Gastroesophageal sphincter (tissue), 4 donors: ENCODE measurements at regions not wholly inside any gene's neighbourhood (a gene's known extent, or its start where the extent isn't known, plus 50 kb on each side); places are given as distances from the start of the nearest gene placed in this dataset.

Source experiments
- ATAC-seq: fragments of 150-250 bp; one replicate; pipeline ENCODE4 v1.9.1; 2016; ENCODE audit warnings: mild to moderate bottlenecking, moderate library complexity
- H3K27ac ChIP-seq, 4 donors: fragments of 200-600 bp; sonication (generic) in 3 of 4; 1 replicate in 3 of 4; 2 replicates in 1 of 4; pipeline ENCODE4 v1.5.1; 2016 to 2019
- H3K27me3 ChIP-seq: fragments of 200-600 bp; sonication (generic); one replicate; pipeline ENCODE4 v1.5.1; 2019
- H3K36me3 ChIP-seq, 2 donors: fragments of 200-600 bp; sonication (generic); one replicate each; pipeline ENCODE4 v1.5.1; 2019; ENCODE audit warnings: control low read depth in 1 of 2
- H3K4me1 ChIP-seq, 3 donors: fragments of 200-600 bp; sonication (generic); 1 replicate in 2 of 3; 2 replicates in 1 of 3; pipeline ENCODE4 v1.5.1; 2016 to 2019; ENCODE audit warnings: control low read depth in 2 of 3
- H3K4me3 ChIP-seq, 2 donors: fragments of 200-600 bp; sonication (generic); one replicate each; pipeline ENCODE4 v1.5.1; 2019; ENCODE audit warnings: mild to moderate bottlenecking in 1 of 2, moderate library complexity in 1 of 2
- H3K9me3 ChIP-seq, 3 donors: fragments of 200-600 bp; sonication (generic); one replicate each; pipeline ENCODE4 v1.5.1; 2017 to 2019; ENCODE audit warnings: control low read depth in 2 of 3
- CTCF ChIP-seq, 4 experiments: fragments of 200-600 bp in 2 of 4; fragments of 450-650 bp in 2 of 4; sonication (generic) in 1 of 4; IDR thresholded peaks; one replicate each; pipeline ENCODE4 v1.5.1; 2017 to 2019; ENCODE audit warnings: antibody characterized with exemption in 4 of 4, mild to moderate bottlenecking in 2 of 4, moderate library complexity in 2 of 4
- EP300 ChIP-seq: sonication (generic); formaldehyde crosslinking; IDR thresholded peaks from one replicate; pipeline ENCODE4 v1.6.1; 2017; ENCODE audit warnings: antibody characterized with exemption, mild to moderate bottlenecking
- POLR2A ChIP-seq, 2 donors: fragments of 450-650 bp; IDR thresholded peaks; one replicate each; pipeline ENCODE4 v1.6.1; 2017; ENCODE audit warnings: antibody characterized with exemption in 2 of 2, mild to moderate bottlenecking in 2 of 2, moderate library complexity in 1 of 2
- POLR2AphosphoS5 ChIP-seq: sonication (generic); formaldehyde crosslinking; IDR thresholded peaks from one replicate; pipeline ENCODE4 v1.6.1; 2017; ENCODE audit warnings: antibody characterized with exemption
- WGBS, 2 donors: methylation state at CpG; one replicate each; pipeline ENCODE4 v1.1.5; 2018; ENCODE audit warnings: low coverage in 1 of 2; 5-methylcytosine and 5-hydroxymethylcytosine counted together

GRCh38 chr2:168363347-168364092, 92.6 kb upstream of the CERS6 start:
- no peak for TF ChIP-seq POLR2AphosphoS5
- no peak overlapping the region for H3K27ac ChIP-seq
- H3K36me3 ChIP-seq = no peaks in the 10 kb centered on the region
- WGBS, 2 donors = 79 to 91% methylated on average over 4 of the region's 4 CpGs
- no peaks in the 10 kb centered on the region for H3K4me1 ChIP-seq
- no peak for ATAC-seq
- no peaks in the 10 kb centered on the region for H3K27me3 ChIP-seq
- H3K4me3 ChIP-seq = no peak overlapping the region
- H3K9me3 ChIP-seq = no peaks in the 10 kb centered on the region

GRCh38 chr2:168365094-168365621, 90.9 kb upstream of the CERS6 start:
- Histone ChIP-seq H3K9me3 (no peaks in the 10 kb centered on the region), H3K4me1 (no peaks in the 10 kb centered on the region), H3K27ac (no peak overlapping the region), H3K4me3 (no peak overlapping the region), H3K27me3 (no peaks in the 10 kb centered on the region), H3K36me3 (no peaks in the 10 kb centered on the region)
- TF ChIP-seq EP300 = no peak
- TF ChIP-seq POLR2A (IDR thresholded peaks at IDR 0.05) = no peak
- no peak for TF ChIP-seq POLR2AphosphoS5
- no peak for TF ChIP-seq CTCF (IDR thresholded peaks at IDR 0.05)
- WGBS, 2 donors = 93 to 100% methylated on average over 5 to 6 of the region's 6 CpGs
- no peak for ATAC-seq

GRCh38 chr2:168369031-168369430, 87.0 kb upstream of the CERS6 start:
- Histone ChIP-seq H3K36me3 (no peaks in the 10 kb centered on the region), H3K9me3 (no peaks in the 10 kb centered on the region), H3K27ac (no peak overlapping the region), H3K4me1 (no peaks in the 10 kb centered on the region), H3K4me3 (no peak overlapping the region), H3K27me3 (no peaks in the 10 kb centered on the region)
- ATAC-seq = no peak
- 94 to 100% methylated on average over 2 of the region's 2 CpGs for WGBS, 2 donors
- TF ChIP-seq POLR2A (IDR thresholded peaks at IDR 0.05) (no peak), EP300 (no peak), POLR2AphosphoS5 (no peak), CTCF (IDR thresholded peaks at IDR 0.05) (no peak)

- Histone ChIP-seq H3K27ac (no peak overlapping the region), H3K4me1 (no peaks in the 10 kb centered on the region), H3K36me3 (no peaks in the 10 kb centered on the region), H3K27me3 (no peaks in the 10 kb centered on the region), H3K4me3 (no peak overlapping the region), H3K9me3 (peaks cover 0 to 6% (median 0%) of the 10 kb centered on the region in 3 donors)
- TF ChIP-seq POLR2AphosphoS5 (no peak), EP300 (no peak), POLR2A (IDR thresholded peaks at IDR 0.05) (no peak), CTCF (IDR thresholded peaks at IDR 0.05) (no peak)
- no peak for ATAC-seq
- WGBS, 2 donors = 80% methylated on average over 3 of the region's 4 CpGs; no CpG with 5 or more reads in 1 of the 2 donors
These were observed 84.6 kb upstream of the CERS6 start for GRCh38 chr2:168371273-168372019.

GRCh38 chr2:168373468-168373867, 82.6 kb upstream of the CERS6 start:
- no peak overlapping the region for H3K27ac ChIP-seq
- no peaks in the 10 kb centered on the region for H3K36me3 ChIP-seq
- H3K4me3 ChIP-seq = no peak overlapping the region
- H3K4me1 ChIP-seq = no peaks in the 10 kb centered on the region
- H3K9me3 ChIP-seq = peaks cover 0 to 12% (median 0%) of the 10 kb centered on the region in 3 donors
- no peak for TF ChIP-seq POLR2AphosphoS5
- TF ChIP-seq EP300 = no peak
- TF ChIP-seq POLR2A (IDR thresholded peaks at IDR 0.05) = no peak
- no peak for TF ChIP-seq CTCF (IDR thresholded peaks at IDR 0.05)
- ATAC-seq = no peak
- H3K27me3 ChIP-seq = no peaks in the 10 kb centered on the region
- WGBS, 2 donors = 94 to 100% methylated on average over 2 of the region's 2 CpGs
